ENCODE measurements at regions not wholly inside any gene's neighbourhood (a gene's known extent, or its start where the extent isn't known, plus 50 kb on each side); places are given as distances from the start of the nearest gene placed in this dataset.

DNA sequence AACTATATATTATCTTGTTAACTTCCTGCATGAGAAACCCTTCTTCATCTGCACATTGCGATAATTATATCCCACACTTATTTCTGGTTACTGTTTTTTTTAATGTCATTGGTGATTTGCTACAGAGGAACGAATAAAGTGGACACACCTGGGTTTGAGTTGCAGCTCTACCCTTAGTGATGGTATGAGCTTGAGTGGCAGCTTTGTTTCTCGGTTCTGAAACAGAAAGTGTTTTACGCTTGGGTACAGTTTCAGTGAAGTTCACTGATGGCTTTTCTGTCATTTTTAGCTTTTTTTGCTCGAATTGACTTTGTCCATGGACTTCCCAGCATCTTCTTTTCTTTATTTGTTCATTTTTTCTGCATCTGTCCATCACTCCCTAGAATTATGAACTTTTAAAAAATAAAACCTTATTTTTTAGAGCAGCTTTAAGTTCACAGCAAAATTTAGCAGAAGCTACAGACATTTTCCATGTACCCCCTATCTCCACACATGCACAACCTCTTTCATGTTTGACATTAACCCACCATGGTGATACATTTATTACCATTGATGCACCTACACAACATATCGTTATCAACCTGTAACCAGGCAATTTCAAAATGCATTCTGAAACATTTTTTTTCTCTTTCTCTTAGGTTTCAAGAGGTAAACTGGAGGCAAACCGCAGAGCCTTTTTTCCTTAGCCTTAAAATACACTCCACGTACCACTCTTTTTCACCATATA lies 1041.6 kb upstream of the PRKX start:
- no peak for TF ChIP-seq SMC3 (conservative IDR thresholded peaks at IDR 0.05; ENCODE audit: poor library complexity)
- TF ChIP-seq EZH2 (IDR thresholded peaks at IDR 0.05; ENCODE audit: borderline replicate concordance, insufficient read depth, low read length, poor library complexity, severe bottlenecking), result no peak
- TF ChIP-seq POLR2AphosphoS5 (IDR thresholded peaks at IDR 0.05), result no peak

Measured in neural cell (in vitro differentiated cells).